Fibroblast of lung (primary cell): ENCODE measurements at regions not wholly inside any gene's neighbourhood (a gene's known extent, or its start where the extent isn't known, plus 50 kb on each side); places are given as distances from the start of the nearest gene placed in this dataset.

ENCODE experiments used
- CTCF ChIP-seq, 2 donors: IDR thresholded peaks in 1 of 2; conservative IDR thresholded peaks in 1 of 2; 1 replicate in 1 of 2; 2 replicates in 1 of 2; pipeline ENCODE4 v1.5.1; 2011 to 2012; ENCODE audit warnings: low read length in 2 of 2, control low read depth in 1 of 2, inconsistent platforms in 1 of 2, low read depth in 1 of 2, mild to moderate bottlenecking in 1 of 2
- EZH2 ChIP-seq: IDR thresholded peaks from 2 replicates; pipeline ENCODE4 v1.5.1; 2012; ENCODE audit warnings: low read length, control low read depth, mild to moderate bottlenecking; ENCODE audit errors: missing control alignments

GRCh38 chr5:113950186-113950585 lies 411.7 kb upstream of the KCNN2 start:
- TF ChIP-seq CTCF (conservative IDR thresholded peaks at IDR 0.05 in 1 of 2, IDR thresholded peaks at IDR 0.05 in 1 of 2; ENCODE audit: low read depth in 1 of 2, low read length in 2 of 2) (no peak), EZH2 (no peak)
